ENCODE measurements at regions not wholly inside any gene's neighbourhood (a gene's known extent, or its start where the extent isn't known, plus 50 kb on each side); places are given as distances from the start of the nearest gene placed in this dataset.
A peak's percentile ranks its signal among the peaks of the same experiment; 100 is the strongest.

GRCh38 chrX:124863303-124863702, 456.4 kb upstream of the TEX13C start:
- Histone ChIP-seq H3K79me2 (ENCODE audit: control insufficient read depth in 1 of 2, insufficient read depth in 2 of 2, low read length in 2 of 2) (no peaks in the 10 kb centered on the region), H3K4me1 (replicated peaks in 1 of 4; ENCODE audit: control insufficient read depth in 3 of 4, insufficient read depth in 4 of 4, low read length in 3 of 4) (no peaks in the 10 kb centered on the region), H2AK5ac (ENCODE audit: low read depth, low read length) (no peak overlapping the region), H2AFZ (ENCODE audit: low read length) (no peak overlapping the region), H4K91ac (replicated peaks; ENCODE audit: insufficient read length, low read length) (no peak overlapping the region), H4K20me1 (replicated peaks in 1 of 2; ENCODE audit: control insufficient read depth in 1 of 2, insufficient read depth in 2 of 2, low read length in 2 of 2) (no peaks in the 10 kb centered on the region), H2BK20ac (ENCODE audit: low read length) (no peak overlapping the region), H3K4ac (replicated peaks; ENCODE audit: insufficient read length, low read depth, low read length) (no peak overlapping the region), H2BK5ac (ENCODE audit: low read depth, low read length) (no peak overlapping the region), H2BK12ac (ENCODE audit: low read depth, low read length) (no peak overlapping the region), H3K56ac (replicated peaks; ENCODE audit: insufficient read length, low read depth, low read length) (no peak overlapping the region), H3K4me2 (ENCODE audit: insufficient read depth in 1 of 2, low read depth in 2 of 2, low read length in 2 of 2) (no peak overlapping the region), H3K27me3 (replicated peaks in 1 of 4; ENCODE audit: control insufficient read depth in 3 of 4, extremely low read depth in 1 of 4, insufficient read depth in 3 of 4, low read length in 3 of 4) (no peaks in the 10 kb centered on the region), H3K79me1 (ENCODE audit: low read depth, low read length) (no peaks in the 10 kb centered on the region), H3K23me2 (ENCODE audit: low read depth, low read length) (no peaks in the 10 kb centered on the region), H3K14ac (ENCODE audit: insufficient read length) (no peak overlapping the region), H3K9ac (replicated peaks in 1 of 4; ENCODE audit: extremely low read depth in 1 of 4, low read depth in 3 of 4, low read length in 3 of 4) (no peak overlapping the region), H3K4me3 (ENCODE audit: extremely low read depth in 1 of 4, insufficient read depth in 2 of 4, low read depth in 3 of 4, low read length in 4 of 4) (no peak overlapping the region), H4K8ac (ENCODE audit: extremely low read depth, insufficient read depth, low read length) (no peak overlapping the region), H3K27ac (ENCODE audit: low read depth, low read length) (no peak overlapping the region), H3K18ac (ENCODE audit: extremely low read depth, low read length) (no peak overlapping the region), H2BK15ac (ENCODE audit: low read length) (no peak overlapping the region), H3K36me3 (ENCODE audit: control insufficient read depth in 2 of 4, insufficient read depth in 4 of 4, low read length in 3 of 4) (no peaks in the 10 kb centered on the region), H3K9me3 (ENCODE audit: insufficient read depth in 2 of 2, low read depth in 1 of 2, low read length in 1 of 2) (no peaks in the 10 kb centered on the region), H4K5ac (ENCODE audit: insufficient read length, low read depth, low read length) (no peak overlapping the region), H2BK120ac (replicated peaks; ENCODE audit: low read depth, low read length) (no peak overlapping the region), H3K23ac (ENCODE audit: insufficient read length) (no peak overlapping the region)
- DNase-seq (ENCODE audit: low read depth in 1 of 2, low spot score in 2 of 2) (no peak), FAIRE-seq (no peak)
- ChIA-PET POLR2A (ENCODE audit: partially characterized antibody) (no interaction called here), CTCF (ENCODE audit: partially characterized antibody) (interaction anchor here (0.7 to 2.2 kb wide), 10 partner anchors 9 to 476 kb away, joined by 3 to 6 read pairs (median 4); no protein-coding TSS in a partner anchor)
- 75% methylated on average over 4 of the region's 5 CpGs; no CpG with 5 or more reads in 1 of the 2 experiments for WGBS, 2 experiments (ENCODE audit: extremely low coverage in 1 of 2, insufficient coverage in 1 of 2, insufficient read length in 1 of 2, insufficient replicate concordance in 2 of 2, low coverage in 1 of 2, low lambda C conversion rate in 2 of 2, missing lambda C conversion rate in 1 of 2)
- no peak for TF ChIP-seq POLR2A (IDR thresholded peaks at IDR 0.05; ENCODE audit: control extremely low read depth in 1 of 2, low read depth in 2 of 2, low read length in 2 of 2)
- TF ChIP-seq RAD21 (IDR thresholded peaks at IDR 0.05 in 1 of 2, conservative IDR thresholded peaks at IDR 0.05 in 1 of 2; ENCODE audit: low read depth in 2 of 2, low read length in 2 of 2) = peak; percentile 33 to 53; a peak in 3 of 4 replicates
- TF ChIP-seq CTCF (IDR thresholded peaks at IDR 0.05; ENCODE audit: control extremely low read depth in 1 of 3, insufficient read depth in 1 of 3, low read depth in 1 of 3, low read length in 3 of 3) = peak; percentile 38 to 51 (median 39); a peak in 3 of 4 replicates

Measured in H1 (cell line).